ENCODE measurements at regions not wholly inside any gene's neighbourhood (a gene's known extent, or its start where the extent isn't known, plus 50 kb on each side); places are given as distances from the start of the nearest gene placed in this dataset.
A peak's percentile ranks its signal among the peaks of the same experiment; 100 is the strongest.
"Not testable (repeated sequence)": the region's sequence is repeated elsewhere in the genome, so short reads cannot be mapped to it uniquely, and the experiment has no call there.

DNA sequence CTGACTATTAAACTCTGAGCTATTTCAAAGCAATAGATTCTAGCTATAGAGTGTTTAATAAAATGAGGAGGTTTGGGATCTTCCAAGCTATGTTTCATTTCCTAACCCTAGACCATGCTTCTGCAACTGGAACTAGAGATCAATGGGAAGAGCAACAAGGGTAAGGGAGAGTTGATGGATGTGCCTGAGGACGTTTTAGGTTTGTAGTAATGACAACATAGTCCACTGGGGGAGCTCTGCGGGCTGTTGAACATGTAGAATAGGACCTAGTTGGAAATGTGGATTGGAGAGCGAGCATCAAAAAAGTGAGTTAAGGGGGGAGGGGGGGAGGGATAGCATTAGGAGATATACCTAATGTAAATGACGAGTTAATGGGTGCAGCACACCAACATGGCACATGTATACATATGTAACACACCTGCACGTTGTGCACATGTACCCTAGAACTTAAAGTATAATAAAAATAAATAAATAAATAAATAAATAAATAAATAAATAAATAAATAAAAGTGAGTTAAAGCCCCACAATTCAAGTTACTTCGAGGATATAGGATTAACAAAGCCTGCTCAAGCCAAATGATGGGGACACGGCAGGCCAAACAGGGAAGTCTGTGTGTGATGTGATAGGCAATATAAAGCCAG is 165.7 kb upstream of the HES1 start:
- H3K23me2 ChIP-seq (ENCODE audit: insufficient read length, low read depth, low read length, poor library complexity, severe bottlenecking); H3K4me1 ChIP-seq (ENCODE audit: insufficient read depth, low read length); H3K14ac ChIP-seq (ENCODE audit: insufficient read depth, low read length); H3K9me3 Mint-ChIP-seq; H2BK20ac ChIP-seq (ENCODE audit: low read depth, low read length, poor library complexity, severe bottlenecking); H2BK12ac ChIP-seq (ENCODE audit: insufficient read length, low read depth, low read length); H4K5ac ChIP-seq (ENCODE audit: insufficient read length, low read depth, low read length); H3K79me1 ChIP-seq (ENCODE audit: insufficient read depth, low read depth, low read length, poor library complexity, severe bottlenecking); H3K56ac ChIP-seq (ENCODE audit: insufficient read length, low read depth, low read length); H3K4ac ChIP-seq (ENCODE audit: low read depth, low read length); H2BK120ac ChIP-seq (ENCODE audit: low read depth, low read length, poor library complexity, severe bottlenecking); H3T11ph ChIP-seq (ENCODE audit: low read length); H3K27ac Mint-ChIP-seq; H3K79me2 ChIP-seq (ENCODE audit: insufficient read depth, low read length); H3K23ac ChIP-seq (ENCODE audit: insufficient read length, low read depth, low read length); H3K18ac ChIP-seq (ENCODE audit: insufficient read length, low read depth, low read length); H3K9me3 ChIP-seq (ENCODE audit: control insufficient read depth, low read depth, low read length); H3K4me2 ChIP-seq (ENCODE audit: insufficient read depth, insufficient read length, low read length); H2AK5ac ChIP-seq (ENCODE audit: insufficient read length, low read length); H3K36me3 Mint-ChIP-seq (ENCODE audit: insufficient read depth in 1 of 3, low read depth in 3 of 3); H4K91ac ChIP-seq (ENCODE audit: insufficient read length, low read depth, low read length); H3K4me3 Mint-ChIP-seq; H2AFZ ChIP-seq (ENCODE audit: low read length); H3K27me3 ChIP-seq (ENCODE audit: insufficient read depth, low read length); H4K8ac ChIP-seq (replicated peaks; ENCODE audit: insufficient read length, low read depth, low read length); H2BK5ac ChIP-seq (ENCODE audit: insufficient read length, low read length); H3K9ac ChIP-seq (ENCODE audit: extremely low read depth, insufficient read length, low read length); H4K20me1 ChIP-seq (ENCODE audit: control insufficient read depth, insufficient read depth, insufficient read length); H3K27ac ChIP-seq (ENCODE audit: insufficient read length, low read depth, low read length); H2BK15ac ChIP-seq (ENCODE audit: low read depth, low read length): not testable (repeated sequence)
- no CpG with 5 or more reads among the region's 7 CpGs for WGBS (ENCODE audit: extremely low coverage, insufficient read length, low lambda C conversion rate)
- Mint-ChIP-seq H3K4me1 (peaks cover 54 to 62% of the 10 kb centered on the region in 2 experiments), H3K27me3 (ENCODE audit: low read depth) (peaks cover 47% of the 10 kb centered on the region)
- DNase-seq, result peak; percentile 73
- TF ChIP-seq, protein P1, sequence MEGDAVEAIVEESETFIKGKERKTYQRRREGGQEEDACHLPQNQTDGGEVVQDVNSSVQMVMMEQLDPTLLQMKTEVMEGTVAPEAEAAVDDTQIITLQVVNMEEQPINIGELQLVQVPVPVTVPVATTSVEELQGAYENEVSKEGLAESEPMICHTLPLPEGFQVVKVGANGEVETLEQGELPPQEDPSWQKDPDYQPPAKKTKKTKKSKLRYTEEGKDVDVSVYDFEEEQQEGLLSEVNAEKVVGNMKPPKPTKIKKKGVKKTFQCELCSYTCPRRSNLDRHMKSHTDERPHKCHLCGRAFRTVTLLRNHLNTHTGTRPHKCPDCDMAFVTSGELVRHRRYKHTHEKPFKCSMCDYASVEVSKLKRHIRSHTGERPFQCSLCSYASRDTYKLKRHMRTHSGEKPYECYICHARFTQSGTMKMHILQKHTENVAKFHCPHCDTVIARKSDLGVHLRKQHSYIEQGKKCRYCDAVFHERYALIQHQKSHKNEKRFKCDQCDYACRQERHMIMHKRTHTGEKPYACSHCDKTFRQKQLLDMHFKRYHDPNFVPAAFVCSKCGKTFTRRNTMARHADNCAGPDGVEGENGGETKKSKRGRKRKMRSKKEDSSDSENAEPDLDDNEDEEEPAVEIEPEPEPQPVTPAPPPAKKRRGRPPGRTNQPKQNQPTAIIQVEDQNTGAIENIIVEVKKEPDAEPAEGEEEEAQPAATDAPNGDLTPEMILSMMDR (conservative IDR thresholded peaks at IDR 0.05), result peak; percentile 69

All from H9 (cell line).